ENCODE measurements at regions not wholly inside any gene's neighbourhood (a gene's known extent, or its start where the extent isn't known, plus 50 kb on each side); places are given as distances from the start of the nearest gene placed in this dataset.

DNA sequence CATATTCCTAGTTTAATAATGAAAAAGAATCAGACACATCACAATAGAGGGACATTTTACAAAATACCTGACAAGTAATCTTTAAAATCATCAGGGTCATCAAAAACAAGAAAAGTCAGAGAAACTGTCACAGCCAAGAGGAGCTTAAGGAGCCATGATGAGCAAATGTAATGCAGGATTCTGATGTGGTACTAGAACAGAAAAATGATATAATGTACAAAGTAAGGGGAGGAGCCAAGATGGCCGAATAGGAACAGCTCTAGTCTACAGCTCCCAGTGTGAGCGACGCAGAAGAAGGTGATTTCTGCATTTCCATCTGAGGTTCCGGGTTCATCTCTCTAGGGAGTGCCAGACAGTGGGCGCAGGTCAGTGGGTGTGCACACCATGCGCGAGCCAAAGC lies 198.0 kb upstream of the FAT3 start:
- H3K36me3 ChIP-seq (replicated peaks in 1 of 2; ENCODE audit: control insufficient read depth in 1 of 2, insufficient read depth in 2 of 2, low read length in 2 of 2), result no peaks in the 10 kb centered on the region
- no peaks in the 10 kb centered on the region for H3K79me2 ChIP-seq (ENCODE audit: insufficient read depth, low read length)
- H3K4me2 ChIP-seq (replicated peaks; ENCODE audit: extremely low read depth, low read length, poor library complexity, severe bottlenecking), result no peak overlapping the region
- no peak overlapping the region for H3K27ac Mint-ChIP-seq
- H3K4me3 Mint-ChIP-seq, result no peak overlapping the region
- H3K4me3 ChIP-seq (replicated peaks in 1 of 3; ENCODE audit: low read depth in 2 of 3, low read length in 3 of 3), result no peak overlapping the region
- no peaks in the 10 kb centered on the region for H3K27me3 ChIP-seq (ENCODE audit: control insufficient read depth in 2 of 2, insufficient read depth in 2 of 2, low read length in 2 of 2)
- no peak overlapping the region for H3K27ac ChIP-seq (ENCODE audit: low read depth in 1 of 2, low read length in 2 of 2)
- H3K9ac ChIP-seq (ENCODE audit: insufficient read depth, low read length, poor library complexity, severe bottlenecking), result no peak overlapping the region
- H3K27me3 Mint-ChIP-seq (ENCODE audit: low read depth in 3 of 3), result no peaks in the 10 kb centered on the region
- no peaks in the 10 kb centered on the region for H3K4me1 Mint-ChIP-seq
- H3K9me3 ChIP-seq (replicated peaks in 1 of 2; ENCODE audit: control insufficient read depth in 1 of 2, insufficient read depth in 1 of 2, low read length in 2 of 2), result peaks cover 3 to 6% of the 10 kb centered on the region in 2 donors
- no peak for DNase-seq
- WGBS (ENCODE audit: insufficient coverage), result 93% methylated on average over 5 of the region's 7 CpGs
- H3K4me1 ChIP-seq (ENCODE audit: control insufficient read depth in 1 of 2, insufficient read depth in 2 of 2, low read length in 2 of 2), result no peaks in the 10 kb centered on the region
- H2AFZ ChIP-seq (ENCODE audit: insufficient read depth, low read depth, low read length, poor library complexity, severe bottlenecking), result no peak overlapping the region
- no peaks in the 10 kb centered on the region for H3K36me3 Mint-ChIP-seq
- H3K9me3 Mint-ChIP-seq, result peaks cover 2 to 15% (median 9%) of the 10 kb centered on the region in 7 donors
- intact Hi-C loops (cut with micrococcal nuclease), result no loop called here
- H4K20me1 ChIP-seq (ENCODE audit: insufficient read depth, low read length), result no peaks in the 10 kb centered on the region
- no peak for TF ChIP-seq CTCF (IDR thresholded peaks at IDR 0.05)

GRCh38 chr11:92024788-92025187 lies 199.8 kb upstream of the FAT3 start:
- no peak overlapping the region for H3K9ac ChIP-seq (ENCODE audit: insufficient read depth, low read length, poor library complexity, severe bottlenecking)
- H3K4me1 ChIP-seq (ENCODE audit: control insufficient read depth in 1 of 2, insufficient read depth in 2 of 2, low read length in 2 of 2), result no peaks in the 10 kb centered on the region
- no peak overlapping the region for H3K4me3 ChIP-seq (replicated peaks in 1 of 3; ENCODE audit: low read depth in 2 of 3, low read length in 3 of 3)
- H3K27ac ChIP-seq (ENCODE audit: low read depth in 1 of 2, low read length in 2 of 2), result no peak overlapping the region
- Mint-ChIP-seq H3K36me3 (no peaks in the 10 kb centered on the region), H3K9me3 (peaks cover 2 to 17% (median 9%) of the 10 kb centered on the region in 7 donors), H3K27me3 (ENCODE audit: low read depth in 3 of 3) (no peaks in the 10 kb centered on the region), H3K4me1 (no peaks in the 10 kb centered on the region), H3K4me3 (no peak overlapping the region), H3K27ac (no peak overlapping the region)
- H2AFZ ChIP-seq (ENCODE audit: insufficient read depth, low read depth, low read length, poor library complexity, severe bottlenecking), result no peak overlapping the region
- intact Hi-C loops (cut with micrococcal nuclease), result no loop called here
- TF ChIP-seq CTCF (IDR thresholded peaks at IDR 0.05), result no peak
- no peaks in the 10 kb centered on the region for H3K27me3 ChIP-seq (ENCODE audit: control insufficient read depth in 2 of 2, insufficient read depth in 2 of 2, low read length in 2 of 2)
- no CpG with 5 or more reads among the region's 2 CpGs for WGBS (ENCODE audit: insufficient coverage)
- H3K36me3 ChIP-seq (replicated peaks in 1 of 2; ENCODE audit: control insufficient read depth in 1 of 2, insufficient read depth in 2 of 2, low read length in 2 of 2), result no peaks in the 10 kb centered on the region
- peaks cover 3 to 6% of the 10 kb centered on the region in 2 donors for H3K9me3 ChIP-seq (replicated peaks in 1 of 2; ENCODE audit: control insufficient read depth in 1 of 2, insufficient read depth in 1 of 2, low read length in 2 of 2)
- DNase-seq, result no peak
- no peak overlapping the region for H3K4me2 ChIP-seq (replicated peaks; ENCODE audit: extremely low read depth, low read length, poor library complexity, severe bottlenecking)
- H3K79me2 ChIP-seq (ENCODE audit: insufficient read depth, low read length), result no peaks in the 10 kb centered on the region
- no peaks in the 10 kb centered on the region for H4K20me1 ChIP-seq (ENCODE audit: insufficient read depth, low read length)

Data from CD14-positive monocyte (primary cell).